Jurkat, Clone E6-1 (cell line): ENCODE measurements at regions not wholly inside any gene's neighbourhood (a gene's known extent, or its start where the extent isn't known, plus 50 kb on each side); places are given as distances from the start of the nearest gene placed in this dataset.

Source experiments
- DNase-seq: peaks from one replicate; pipeline ENCODE4 v3.0.0-alpha.2; 2011; ENCODE audit warnings: low read depth, low spot score
- H3K4me3 ChIP-seq: 2 replicates; pipeline ENCODE4 v1.5.1; 2011; ENCODE audit warnings: mild to moderate bottlenecking, low read length, control low read depth, moderate library complexity

DNA sequence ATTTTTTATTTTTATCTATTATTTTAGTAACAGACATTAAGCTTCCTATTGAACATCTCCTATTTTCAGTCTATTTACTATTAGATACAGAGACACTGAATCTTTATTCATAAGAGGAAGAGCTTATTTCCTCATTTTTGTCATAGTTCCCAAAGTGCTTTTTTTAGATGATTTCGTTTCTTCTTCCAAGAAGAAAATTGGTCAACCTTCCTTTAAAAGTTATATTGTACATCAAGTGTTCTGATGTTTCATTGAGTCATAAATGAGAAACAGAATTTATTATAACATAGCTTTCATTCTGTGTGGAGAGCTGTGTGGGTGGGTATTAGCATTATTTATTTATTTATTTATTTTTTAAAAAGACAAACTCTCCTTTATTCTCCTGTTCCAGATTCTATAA, 50.6 kb upstream of the BACH1 start:
- no peak for DNase-seq

More for the DNA sequence above, 50.6 kb upstream of the BACH1 start:
- no peak overlapping the region for H3K4me3 ChIP-seq
